Stimulated activated effector memory CD8-positive, alpha-beta T cell treated with anti-CD3 and anti-CD28 coated beads, Interleukin-12 subunit alpha, Interleukin-12 subunit beta, amount 100 ng/mL, for 72 hours (primary cell): ENCODE measurements at regions not wholly inside any gene's neighbourhood (a gene's known extent, or its start where the extent isn't known, plus 50 kb on each side); places are given as distances from the start of the nearest gene placed in this dataset.
A peak's percentile ranks its signal among the peaks of the same experiment; 100 is the strongest.
"Not testable (repeated sequence)": the region's sequence is repeated elsewhere in the genome, so short reads cannot be mapped to it uniquely, and the experiment has no call there.

Experiments used
- ATAC-seq: fragments of 150-1000 bp; cut with Tn5 transposase; 2 replicates; pipeline ENCODE4 v1.10.0; 2021
- DNase-seq, 2 donors: peaks; one replicate each; pipeline ENCODE4 v3.0.0; 2021 to 2022; ENCODE audit warnings: low spot score in 2 of 2
- H3K27ac Mint-ChIP-seq: one replicate; pipeline ENCODE4 v1.8.0; 2022; ENCODE audit warnings: mild to moderate bottlenecking, mixed read lengths
- H3K36me3 Mint-ChIP-seq: one replicate; pipeline ENCODE4 v1.8.0; 2022; ENCODE audit warnings: mild to moderate bottlenecking, mixed read lengths
- H3K4me1 Mint-ChIP-seq: one replicate; pipeline ENCODE4 v1.8.0; 2022; ENCODE audit warnings: mixed read lengths
- H3K4me3 Mint-ChIP-seq: one replicate; pipeline ENCODE4 v1.8.0; 2022; ENCODE audit warnings: mild to moderate bottlenecking, mixed read lengths
- H3K9me3 Mint-ChIP-seq: one replicate; pipeline ENCODE4 v1.8.0; 2022; ENCODE audit warnings: mixed read lengths

DNA sequence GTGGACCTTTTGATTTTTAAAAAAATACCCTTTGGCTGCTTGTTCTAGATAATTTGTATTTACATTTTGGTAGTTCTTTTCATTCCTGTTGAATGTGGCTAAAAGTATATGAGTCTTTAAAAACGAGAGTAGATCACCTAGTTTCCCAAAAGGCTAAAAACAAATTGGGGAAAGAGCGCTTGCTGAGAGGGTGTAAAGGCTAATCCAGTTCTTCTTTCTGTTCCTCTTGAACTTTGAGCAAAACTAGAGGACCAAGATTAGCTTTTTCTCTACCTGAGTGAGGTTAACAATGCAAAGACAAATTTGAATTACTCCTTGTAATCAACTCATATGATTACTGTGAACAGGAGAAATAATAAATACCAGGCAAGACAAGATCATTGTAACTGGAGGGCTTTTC lies 2513.2 kb downstream of the PCDH9 start:
- H3K36me3 Mint-ChIP-seq, result no peaks in the 10 kb centered on the region
- H3K27ac Mint-ChIP-seq, result no peak overlapping the region
- H3K4me1 Mint-ChIP-seq, result no peaks in the 10 kb centered on the region
- no peak overlapping the region for H3K4me3 Mint-ChIP-seq
- no peak for ATAC-seq
- peaks cover 15% of the 10 kb centered on the region for H3K9me3 Mint-ChIP-seq
- DNase-seq, result no peak

DNA sequence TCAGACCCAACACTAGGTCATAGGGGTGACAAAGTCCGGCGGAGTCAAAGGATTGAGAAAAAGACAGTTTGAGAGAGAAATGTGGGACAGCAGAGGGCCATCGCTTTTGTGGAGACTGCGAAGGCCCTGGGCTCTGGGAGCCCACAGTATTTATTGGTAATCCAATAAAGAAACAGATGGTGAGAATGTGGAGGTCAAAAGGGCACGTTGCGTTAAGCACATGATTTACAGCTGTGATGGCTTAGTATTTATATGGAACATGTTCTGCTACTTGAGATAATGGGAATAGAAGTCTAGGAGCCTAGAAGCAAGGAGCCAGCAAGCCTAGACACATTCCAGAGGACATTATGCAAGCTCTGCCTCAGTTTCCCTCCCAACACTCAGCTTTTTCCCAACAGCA lies 2521.1 kb downstream of the PCDH9 start:
- H3K36me3 Mint-ChIP-seq, result no peaks in the 10 kb centered on the region
- no peak overlapping the region for H3K4me3 Mint-ChIP-seq
- peaks cover 22% of the 10 kb centered on the region for H3K9me3 Mint-ChIP-seq
- no peaks in the 10 kb centered on the region for H3K4me1 Mint-ChIP-seq
- no peak for DNase-seq
- no peak for ATAC-seq
- no peak overlapping the region for H3K27ac Mint-ChIP-seq

DNA sequence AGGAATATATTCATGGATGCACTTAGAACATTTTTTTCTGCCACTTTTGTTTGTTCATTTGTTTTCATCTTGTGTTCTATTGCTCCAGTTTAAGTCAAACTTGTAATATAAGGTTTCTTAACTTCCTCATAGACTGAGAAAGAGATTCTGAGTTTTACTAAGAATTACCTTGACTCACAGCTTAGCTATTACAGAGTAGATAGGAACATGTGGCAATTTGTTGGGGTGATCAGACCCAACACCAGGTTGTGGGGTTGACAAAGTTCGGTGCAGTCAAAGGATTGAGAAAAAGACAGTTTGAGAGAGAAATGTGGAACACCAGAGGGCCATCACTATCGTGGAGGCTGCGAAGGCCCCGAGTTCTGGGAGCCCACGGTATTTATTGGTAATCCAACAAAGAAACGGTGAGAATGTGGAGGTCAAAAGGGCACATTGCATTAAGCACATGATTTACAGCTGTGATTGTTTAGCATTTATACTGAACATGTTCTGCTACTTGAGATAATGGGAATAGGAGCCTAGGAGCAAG lies 2526.0 kb downstream of the PCDH9 start:
- no peak overlapping the region for H3K4me3 Mint-ChIP-seq
- no peaks in the 10 kb centered on the region for H3K36me3 Mint-ChIP-seq
- H3K27ac Mint-ChIP-seq, result no peak overlapping the region
- no peak for ATAC-seq
- peaks cover 15% of the 10 kb centered on the region for H3K9me3 Mint-ChIP-seq
- H3K4me1 Mint-ChIP-seq, result no peaks in the 10 kb centered on the region
- no peak for DNase-seq

DNA sequence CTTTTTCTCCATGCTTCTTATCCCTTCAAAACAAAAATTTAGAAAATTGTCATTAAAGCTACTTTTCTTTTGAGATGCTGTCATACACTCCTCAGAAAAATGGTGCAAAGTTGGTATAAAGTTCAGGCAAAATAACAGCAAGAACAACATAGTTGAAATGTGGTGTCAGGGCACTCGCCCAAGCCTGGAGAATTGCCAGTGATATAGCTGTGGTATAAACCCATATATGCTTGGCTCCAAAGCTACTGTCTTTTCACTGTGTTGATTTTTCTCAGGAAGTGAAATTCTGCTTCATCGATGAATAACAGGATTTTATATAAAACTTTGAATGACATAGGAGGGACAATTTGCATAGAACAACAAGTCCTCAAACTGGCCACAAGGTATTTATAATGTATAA lies 2532.9 kb downstream of the PCDH9 start:
- Mint-ChIP-seq H3K9me3 (peaks cover 5% of the 10 kb centered on the region), H3K27ac (no peak overlapping the region), H3K36me3 (no peaks in the 10 kb centered on the region), H3K4me1 (no peaks in the 10 kb centered on the region), H3K4me3 (no peak overlapping the region)
- no peak for DNase-seq
- ATAC-seq, result no peak

DNA sequence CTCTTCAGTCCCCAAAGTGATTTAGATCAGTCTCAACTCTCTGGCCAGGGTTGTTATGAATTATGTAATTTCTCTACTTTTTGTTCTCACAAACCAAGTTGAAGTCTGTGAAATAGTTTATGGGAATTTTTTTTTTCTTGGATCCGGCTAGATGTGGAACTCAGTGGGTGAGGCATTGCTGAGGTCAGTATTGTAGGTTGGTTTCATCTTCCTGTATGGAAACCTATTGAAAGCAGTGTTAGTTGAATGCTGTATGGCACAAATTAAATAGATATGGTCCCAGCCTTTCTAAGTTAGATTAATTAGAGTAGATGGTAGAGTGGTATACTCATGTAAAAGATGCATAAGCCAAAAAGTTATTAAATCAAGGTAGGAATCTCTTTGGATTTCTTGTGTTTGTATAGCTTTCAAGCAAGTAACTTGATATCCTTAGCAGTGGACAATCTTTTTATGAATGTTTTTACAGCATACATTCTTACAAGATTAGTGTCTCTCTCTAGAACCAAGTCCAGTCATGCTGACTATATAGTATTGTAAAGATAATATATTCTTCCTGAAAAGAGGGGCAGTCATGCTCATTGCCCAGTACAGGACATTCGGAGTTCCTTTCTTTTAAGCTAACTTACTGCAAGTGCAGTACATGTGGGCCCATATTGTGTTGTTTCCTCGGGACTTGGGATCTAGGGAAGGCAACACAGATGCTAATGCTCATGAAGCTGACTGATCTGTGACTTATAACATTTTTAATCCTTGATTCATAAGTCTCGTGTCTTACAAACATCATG lies 2541.1 kb downstream of the PCDH9 start:
- ATAC-seq (no peak), DNase-seq (no peak)
- Mint-ChIP-seq H3K4me3 (no peak overlapping the region), H3K9me3 (peaks cover 14% of the 10 kb centered on the region), H3K4me1 (no peaks in the 10 kb centered on the region), H3K36me3 (no peaks in the 10 kb centered on the region), H3K27ac (no peak overlapping the region)

DNA sequence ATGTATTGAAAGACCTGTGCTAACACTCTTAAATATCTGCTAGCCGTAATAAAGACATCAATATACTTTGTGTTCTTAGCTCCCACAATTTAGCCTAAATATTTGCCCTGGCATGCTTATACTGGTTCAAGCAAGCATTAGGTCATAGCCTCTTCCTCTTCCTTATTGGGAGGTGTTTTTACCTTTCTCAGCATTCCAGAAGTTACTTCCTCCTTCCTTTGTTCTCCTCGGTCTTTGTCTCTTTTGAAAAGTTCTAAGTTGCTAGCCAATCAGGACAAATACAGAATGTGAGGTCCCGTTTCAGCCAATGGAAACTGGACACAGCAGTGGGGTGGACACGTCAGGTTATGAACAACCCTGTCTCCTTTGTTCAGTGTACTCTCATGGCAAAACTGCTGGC lies 2543.6 kb downstream of the PCDH9 start:
- H3K9me3 Mint-ChIP-seq, result peaks cover 20% of the 10 kb centered on the region
- not testable (repeated sequence) for H3K27ac Mint-ChIP-seq, DNase-seq, H3K36me3 Mint-ChIP-seq, H3K4me3 Mint-ChIP-seq, ATAC-seq, H3K4me1 Mint-ChIP-seq

DNA sequence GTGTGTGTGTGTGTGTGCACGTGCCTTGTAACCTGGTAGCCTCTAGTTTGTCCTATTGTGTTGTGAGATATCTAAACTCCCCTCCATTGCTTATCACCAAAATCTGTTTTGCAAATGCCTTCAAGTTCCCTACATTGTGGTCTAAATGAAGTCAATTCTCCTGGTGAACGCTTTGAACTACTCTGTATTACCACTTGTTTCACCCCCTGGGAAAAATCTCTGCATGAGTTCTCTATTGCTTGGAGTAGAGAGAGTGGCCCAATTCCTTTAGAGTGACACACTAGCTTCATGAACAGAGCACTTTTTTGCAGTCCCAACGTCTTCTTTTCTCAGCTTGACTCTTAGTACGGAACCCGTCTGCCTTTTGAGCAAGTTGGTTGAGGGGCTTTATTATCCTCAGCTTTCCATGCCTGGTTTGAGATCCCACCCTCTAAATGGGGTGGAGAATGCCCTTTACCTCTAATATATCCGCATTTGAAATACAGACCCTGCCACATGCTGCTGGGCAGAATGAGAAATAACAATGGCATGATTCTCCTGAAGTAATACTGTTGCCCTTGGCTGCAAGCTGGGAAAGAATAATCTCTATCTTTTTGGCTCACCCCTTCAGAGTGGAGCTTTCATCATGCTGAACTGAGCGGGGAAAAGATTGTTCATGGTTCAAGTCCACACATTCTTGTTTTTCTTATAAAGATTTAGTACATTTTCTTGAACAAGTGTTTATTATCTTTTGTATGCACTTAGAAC lies 2545.3 kb downstream of the PCDH9 start:
- peaks cover 23% of the 10 kb centered on the region for H3K9me3 Mint-ChIP-seq
- H3K4me3 Mint-ChIP-seq, result no peak overlapping the region
- DNase-seq, result no peak
- no peak overlapping the region for H3K27ac Mint-ChIP-seq
- H3K4me1 Mint-ChIP-seq, result no peaks in the 10 kb centered on the region
- no peaks in the 10 kb centered on the region for H3K36me3 Mint-ChIP-seq
- ATAC-seq, result no peak

DNA sequence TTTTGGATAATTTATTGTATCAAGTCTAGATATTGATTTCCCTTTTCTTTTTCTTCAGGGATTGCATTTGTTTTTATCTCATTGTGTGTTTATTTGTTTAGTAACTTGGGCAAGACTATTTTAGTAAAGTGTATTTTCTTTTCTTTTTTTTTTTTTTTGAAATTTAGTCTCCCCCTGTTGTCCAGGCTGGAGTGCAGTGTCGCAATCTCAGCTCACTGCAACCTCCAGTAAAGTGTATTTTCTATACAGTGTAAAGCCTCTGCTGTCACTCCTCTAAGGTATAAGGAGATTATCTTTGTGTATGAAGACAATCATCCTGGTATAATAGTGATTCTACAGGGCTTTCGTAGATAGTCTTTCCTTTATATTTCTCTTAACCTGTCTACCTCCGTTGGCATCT lies 2546.0 kb downstream of the PCDH9 start:
- no peak for ATAC-seq
- peaks cover 23% of the 10 kb centered on the region for H3K9me3 Mint-ChIP-seq
- H3K4me1 Mint-ChIP-seq, result no peaks in the 10 kb centered on the region
- H3K36me3 Mint-ChIP-seq, result no peaks in the 10 kb centered on the region
- no peak overlapping the region for H3K27ac Mint-ChIP-seq
- DNase-seq, result no peak
- no peak overlapping the region for H3K4me3 Mint-ChIP-seq

DNA sequence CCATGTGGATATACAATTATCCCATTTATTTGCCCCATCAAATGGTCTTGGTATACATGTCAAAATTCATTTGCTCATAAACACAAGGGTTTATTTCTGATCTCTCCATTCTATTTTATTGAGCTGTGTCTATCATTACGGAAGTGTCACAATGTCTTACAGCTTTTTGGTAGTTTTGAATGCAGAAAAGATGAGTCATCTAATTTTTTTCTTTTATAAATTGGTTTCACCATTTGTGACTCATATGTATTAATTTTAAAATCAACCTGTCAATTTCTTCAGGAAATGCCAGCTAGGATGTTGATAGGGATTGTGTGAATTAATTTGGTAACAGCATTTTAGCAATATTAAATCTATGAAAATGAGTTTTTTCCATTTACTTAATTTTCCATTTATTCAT lies 2549.4 kb downstream of the PCDH9 start:
- DNase-seq, result no peak
- Mint-ChIP-seq H3K27ac (no peak overlapping the region), H3K4me1 (no peaks in the 10 kb centered on the region), H3K36me3 (no peaks in the 10 kb centered on the region), H3K4me3 (no peak overlapping the region), H3K9me3 (peaks cover 20% of the 10 kb centered on the region)
- ATAC-seq, result no peak

DNA sequence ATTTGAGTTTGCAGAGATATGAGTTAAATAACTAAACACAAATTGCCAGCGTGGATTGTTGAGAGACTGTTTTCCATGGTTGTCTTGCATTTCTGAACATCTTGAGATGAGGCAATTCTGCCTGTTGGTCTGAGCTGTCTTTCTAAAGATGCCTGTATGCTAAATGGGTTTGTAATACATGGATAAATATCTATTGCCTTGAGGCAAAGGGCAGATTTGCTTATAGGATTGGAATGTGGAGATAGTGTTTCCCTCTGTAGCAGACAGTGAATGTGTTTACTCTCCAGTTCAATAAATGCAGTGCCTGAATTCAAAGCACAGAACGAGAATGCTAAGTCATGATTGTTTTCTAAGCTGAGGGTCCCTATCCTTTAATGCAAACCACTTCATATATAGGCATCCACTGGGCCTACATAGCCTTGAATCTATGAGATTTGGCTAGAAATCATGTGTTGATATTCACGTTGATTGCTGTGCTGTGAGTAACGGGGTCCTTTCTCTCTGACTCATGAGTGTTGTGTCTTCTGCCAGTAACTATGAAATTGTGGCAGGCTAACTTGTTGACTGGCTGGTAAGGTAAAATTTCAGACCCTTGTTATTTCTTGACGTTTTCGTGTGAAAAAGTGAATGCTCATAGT lies 2554.8 kb downstream of the PCDH9 start:
- Mint-ChIP-seq H3K9me3 (peaks cover 13% of the 10 kb centered on the region), H3K27ac (no peak overlapping the region), H3K4me3 (no peak overlapping the region), H3K4me1 (no peaks in the 10 kb centered on the region), H3K36me3 (no peaks in the 10 kb centered on the region)
- ATAC-seq, result no peak
- DNase-seq, result no peak

DNA sequence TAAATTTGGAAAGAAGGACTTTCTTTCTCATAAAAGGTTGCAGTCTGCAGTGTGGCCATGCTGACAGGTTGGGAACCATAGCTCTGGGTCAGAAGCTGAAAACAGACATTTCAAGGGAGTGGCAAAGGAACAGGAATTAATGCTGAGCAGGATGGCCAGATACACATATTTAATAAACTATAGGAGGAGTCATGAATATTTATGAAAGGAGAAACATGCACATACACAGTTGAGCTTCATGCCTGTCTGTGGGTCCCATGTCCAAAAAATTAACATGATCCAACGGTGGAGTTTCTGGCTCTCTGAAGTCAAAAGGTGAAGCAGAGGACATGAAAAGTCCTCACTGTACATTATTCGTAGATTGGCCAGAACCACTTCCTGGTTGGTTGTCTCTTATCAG lies 2556.0 kb downstream of the PCDH9 start:
- Mint-ChIP-seq H3K4me1 (no peaks in the 10 kb centered on the region), H3K9me3 (peaks cover 13% of the 10 kb centered on the region), H3K4me3 (no peak overlapping the region), H3K27ac (no peak overlapping the region), H3K36me3 (no peaks in the 10 kb centered on the region)
- no peak for ATAC-seq
- no peak for DNase-seq

DNA sequence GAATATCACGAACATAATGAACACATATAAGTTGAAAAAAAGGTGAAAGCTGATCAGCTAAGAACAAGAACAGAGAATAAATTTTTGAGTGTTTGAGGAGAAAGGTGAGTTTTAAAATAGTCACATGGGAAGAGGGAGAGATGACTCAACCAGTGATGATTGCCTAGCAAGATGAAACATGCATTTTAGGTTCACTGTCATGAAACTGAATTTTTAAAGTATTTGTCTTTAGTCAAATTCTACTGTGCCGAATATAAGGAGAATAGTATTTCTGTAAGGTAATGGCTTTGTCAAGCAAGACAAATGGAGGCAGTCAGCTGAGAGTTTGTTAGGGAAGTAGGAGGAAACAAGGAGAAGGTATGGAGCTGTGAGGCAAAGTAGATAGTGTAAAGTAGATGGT lies 2557.4 kb downstream of the PCDH9 start:
- no peak overlapping the region for H3K27ac Mint-ChIP-seq
- no peak overlapping the region for H3K4me3 Mint-ChIP-seq
- H3K4me1 Mint-ChIP-seq, result no peaks in the 10 kb centered on the region
- no peak for ATAC-seq
- DNase-seq, result no peak
- H3K9me3 Mint-ChIP-seq, result peaks cover 17% of the 10 kb centered on the region
- H3K36me3 Mint-ChIP-seq, result no peaks in the 10 kb centered on the region

DNA sequence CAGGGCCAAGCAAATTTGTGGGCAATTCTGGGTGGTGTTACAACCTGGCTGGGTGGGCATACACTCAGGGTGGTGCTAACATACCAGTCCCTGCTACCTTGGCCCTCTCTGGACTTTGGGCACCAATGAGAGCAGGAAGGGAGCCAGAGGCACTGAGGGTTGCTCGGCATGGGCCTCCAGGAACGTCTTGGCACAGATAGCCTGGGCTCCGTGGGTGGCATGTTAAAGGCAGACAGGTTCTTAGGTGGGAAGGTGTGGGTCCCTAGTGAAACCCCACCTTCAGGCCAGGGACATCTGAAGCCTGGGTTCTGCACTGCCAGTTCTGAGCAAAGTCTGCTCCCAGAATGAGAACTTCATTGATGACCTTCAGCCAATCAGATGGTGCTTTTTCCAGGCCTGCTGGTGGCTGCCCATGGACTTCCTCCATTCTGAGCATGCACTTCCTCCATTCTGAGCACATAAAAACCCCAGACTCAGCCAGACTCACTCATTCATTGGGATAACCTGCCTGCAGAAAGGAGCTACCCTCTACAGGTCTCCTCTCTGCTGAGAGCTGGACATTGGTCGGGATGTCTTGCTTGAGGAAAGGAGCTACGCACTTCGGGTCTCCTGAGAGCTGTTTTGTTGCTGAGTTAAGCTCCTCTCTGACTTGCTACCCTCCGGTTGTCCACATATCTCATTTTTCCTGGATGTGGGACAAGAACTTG lies 2567.1 kb downstream of the PCDH9 start:
- ATAC-seq (peak; percentile 43), DNase-seq (no peak)
- Mint-ChIP-seq H3K4me3 (no peak overlapping the region), H3K9me3 (peaks cover 3% of the 10 kb centered on the region), H3K27ac (no peak overlapping the region), H3K36me3 (no peaks in the 10 kb centered on the region), H3K4me1 (no peaks in the 10 kb centered on the region)

DNA sequence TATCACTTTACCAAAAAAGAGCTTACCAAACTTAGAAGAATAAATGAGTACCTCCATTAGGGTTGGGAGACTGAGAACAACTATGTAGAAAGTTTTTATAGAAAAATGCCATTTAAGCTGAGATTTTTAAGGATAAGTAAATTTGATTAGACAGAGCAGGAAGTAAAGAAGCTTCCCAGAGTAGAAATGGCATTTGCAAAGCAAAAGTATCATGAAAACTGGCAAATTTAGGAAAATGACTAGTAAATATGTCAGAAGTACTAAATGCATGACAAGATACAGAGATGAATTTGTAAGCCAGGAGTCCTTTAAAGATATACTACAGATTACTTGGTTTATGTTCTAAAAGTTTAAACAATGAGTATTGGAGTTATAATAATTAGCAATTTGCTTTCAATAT lies 2581.8 kb downstream of the PCDH9 start:
- DNase-seq (no peak), ATAC-seq (no peak)
- H3K27ac Mint-ChIP-seq, result no peak overlapping the region
- no peaks in the 10 kb centered on the region for H3K4me1 Mint-ChIP-seq
- H3K4me3 Mint-ChIP-seq, result no peak overlapping the region
- no peaks in the 10 kb centered on the region for H3K36me3 Mint-ChIP-seq
- H3K9me3 Mint-ChIP-seq, result peaks cover 12% of the 10 kb centered on the region

DNA sequence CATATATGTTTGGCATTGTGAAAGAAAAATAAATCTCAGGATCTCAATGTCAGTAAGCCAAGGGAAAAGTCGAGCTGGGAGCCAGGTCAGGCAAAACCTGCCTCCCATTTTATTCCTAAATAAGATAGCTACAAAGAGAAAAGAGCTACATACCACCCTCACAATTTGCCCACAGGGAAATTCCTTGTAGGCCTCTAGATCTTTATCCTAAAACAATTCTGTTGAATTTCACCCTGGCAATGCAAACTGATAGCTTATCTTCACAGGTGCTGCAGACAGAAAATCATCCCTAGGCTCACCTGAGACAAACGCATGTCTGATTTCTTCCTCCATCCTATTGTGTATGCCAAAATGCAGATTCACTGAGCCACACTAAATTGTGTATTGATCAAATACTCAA lies 2587.1 kb downstream of the PCDH9 start:
- Mint-ChIP-seq H3K27ac (no peak overlapping the region), H3K36me3 (no peaks in the 10 kb centered on the region), H3K4me1 (no peaks in the 10 kb centered on the region), H3K9me3 (peaks cover 11% of the 10 kb centered on the region), H3K4me3 (no peak overlapping the region)
- DNase-seq (no peak), ATAC-seq (no peak)
